CD4-positive, alpha-beta memory T cell (primary cell): ENCODE measurements at regions not wholly inside any gene's neighbourhood (a gene's known extent, or its start where the extent isn't known, plus 50 kb on each side); places are given as distances from the start of the nearest gene placed in this dataset.

Experiments used
- CTCF ChIA-PET: fragments of 350-600 bp; sonication (Branson Sonifier 250); formaldehyde crosslinking; loops from one replicate; lab custom pipeline; 2021; ENCODE audit warnings: inconsistent platforms; ENCODE audit not compliant: partially characterized antibody; lab: Charles Lee
- POLR2A ChIA-PET: fragments of 350-600 bp; sonication (Branson Sonifier 250); formaldehyde crosslinking; loops from one replicate; lab custom pipeline; 2021; ENCODE audit not compliant: partially characterized antibody; lab: Charles Lee
- DNase-seq, 5 donors: peaks; one replicate each; pipeline versions ENCODE4 v3.0.0 to v3.0.0-alpha.2; 2020 to 2022; ENCODE audit warnings: mixed read lengths in 1 of 5
- H3K27ac ChIP-seq: one replicate; pipeline ENCODE4 v1.7.0; 2013; ENCODE audit warnings: low read depth, low read length
- H3K27me3 ChIP-seq: 2 replicates; pipeline ENCODE4 v1.7.0; 2013; ENCODE audit warnings: mild to moderate bottlenecking, low read length, moderate library complexity; ENCODE audit not compliant: insufficient read depth
- H3K36me3 ChIP-seq: 2 replicates; pipeline ENCODE4 v1.7.0; 2013; ENCODE audit warnings: mild to moderate bottlenecking, low read length, moderate library complexity; ENCODE audit not compliant: insufficient read depth
- H3K4me1 ChIP-seq: 2 replicates; pipeline ENCODE4 v1.7.0; 2013; ENCODE audit warnings: mild to moderate bottlenecking, low read length, moderate library complexity; ENCODE audit not compliant: insufficient read depth
- H3K4me3 ChIP-seq, 2 donors: one replicate each; pipeline ENCODE4 v1.7.0; 2013; ENCODE audit warnings: low read length in 2 of 2, mild to moderate bottlenecking in 1 of 2
- H3K9me3 ChIP-seq, 2 donors: one replicate each; pipeline ENCODE4 v1.7.0; 2013; ENCODE audit warnings: low read length in 2 of 2, control low read depth in 1 of 2; ENCODE audit not compliant: control insufficient read depth in 1 of 2
- H3K27ac Mint-ChIP-seq, 7 donors: one replicate each; pipeline ENCODE4 v1.8.0; 2020 to 2021; ENCODE audit warnings: mixed read lengths in 7 of 7, mild to moderate bottlenecking in 6 of 7, inconsistent platforms in 3 of 7, moderate library complexity in 3 of 7
- H3K27me3 Mint-ChIP-seq, 2 donors: one replicate each; pipeline ENCODE4 v1.8.0; 2020 to 2021; ENCODE audit warnings: mixed read lengths in 2 of 2
- H3K36me3 Mint-ChIP-seq, 2 donors: one replicate each; pipeline ENCODE4 v1.8.0; 2020 to 2021; ENCODE audit warnings: mixed read lengths in 2 of 2, inconsistent platforms in 1 of 2, mild to moderate bottlenecking in 1 of 2
- H3K4me1 Mint-ChIP-seq, 4 donors: one replicate each; pipeline ENCODE4 v1.8.0; 2020 to 2021; ENCODE audit warnings: mixed read lengths in 4 of 4, mild to moderate bottlenecking in 1 of 4
- H3K4me3 Mint-ChIP-seq, 8 donors: one replicate each; pipeline ENCODE4 v1.8.0; 2020 to 2021; ENCODE audit warnings: mixed read lengths in 8 of 8, mild to moderate bottlenecking in 7 of 8, moderate library complexity in 6 of 8, inconsistent platforms in 3 of 8
- H3K9me3 Mint-ChIP-seq, 8 donors: one replicate each; pipeline ENCODE4 v1.8.0; 2020 to 2021; ENCODE audit warnings: mixed read lengths in 8 of 8, mild to moderate bottlenecking in 5 of 8, inconsistent platforms in 3 of 8, moderate library complexity in 1 of 8
- intact Hi-C: fragments of 100-400 bp; cut with micrococcal nuclease; formaldehyde crosslinking; loops from one replicate; pipeline ENCODE4 v1.15.1; 2023

DNA sequence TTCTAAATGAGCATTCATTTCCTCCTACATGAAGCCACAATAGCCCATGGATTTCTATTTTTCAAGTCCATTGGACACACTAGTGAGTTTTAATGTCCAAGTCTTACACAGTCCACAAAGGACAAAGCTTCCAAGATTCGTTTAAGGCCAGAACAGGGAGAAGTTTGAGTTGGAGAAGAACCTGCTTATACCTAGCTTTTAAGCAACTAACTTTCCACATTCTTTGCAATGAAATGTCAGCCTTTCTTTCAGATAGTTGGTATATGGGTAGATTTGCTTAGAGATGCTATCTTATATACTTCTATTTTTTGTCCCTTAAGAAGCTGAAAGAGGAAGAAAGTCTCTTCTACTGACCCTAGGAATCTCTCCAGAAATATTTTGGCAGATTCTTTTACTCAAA is 66.1 kb upstream of the NPAS2 start:
- DNase-seq = no peak
- no peak overlapping the region for H3K27ac ChIP-seq
- no peaks in the 10 kb centered on the region for H3K27me3 ChIP-seq
- no peaks in the 10 kb centered on the region for H3K36me3 ChIP-seq
- CTCF ChIA-PET = no interaction called here
- POLR2A ChIA-PET = no interaction called here
- H3K4me3 Mint-ChIP-seq = no peak overlapping the region
- H3K4me3 ChIP-seq = no peak overlapping the region
- H3K27ac Mint-ChIP-seq = no peak overlapping the region
- H3K4me1 Mint-ChIP-seq = no peaks in the 10 kb centered on the region
- intact Hi-C loops = no loop called here
- H3K27me3 Mint-ChIP-seq = peaks cover 7 to 15% of the 10 kb centered on the region in 2 donors
- H3K9me3 Mint-ChIP-seq = peaks cover 0 to 7% (median 0%) of the 10 kb centered on the region in 8 donors
- H3K9me3 ChIP-seq = no peaks in the 10 kb centered on the region
- no peaks in the 10 kb centered on the region for H3K36me3 Mint-ChIP-seq
- H3K4me1 ChIP-seq = no peaks in the 10 kb centered on the region

DNA sequence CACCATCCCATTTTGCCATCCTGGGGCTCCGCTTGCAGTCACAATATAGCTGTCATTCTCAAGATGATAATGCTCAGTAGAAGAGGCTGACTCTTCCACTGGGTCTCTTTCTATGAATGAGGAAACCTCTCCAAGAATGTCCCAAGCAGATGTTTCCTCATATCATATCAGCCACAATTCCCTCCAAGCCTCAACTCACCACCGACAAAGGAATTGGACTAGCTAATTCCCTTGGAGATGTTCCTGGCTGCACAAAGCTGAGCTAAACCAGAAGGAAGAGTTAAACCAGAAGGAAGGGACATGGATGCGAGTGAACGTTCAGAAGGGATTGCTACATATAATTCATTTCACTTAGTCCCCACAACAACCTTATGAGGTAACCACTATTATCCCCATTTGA is 65.0 kb upstream of the NPAS2 start:
- Mint-ChIP-seq H3K4me1 (no peaks in the 10 kb centered on the region), H3K4me3 (no peak overlapping the region), H3K36me3 (no peaks in the 10 kb centered on the region), H3K27ac (no peak overlapping the region), H3K9me3 (peaks cover 0 to 7% (median 0%) of the 10 kb centered on the region in 8 donors), H3K27me3 (peaks cover 7 to 17% of the 10 kb centered on the region in 2 donors)
- Histone ChIP-seq H3K4me1 (no peaks in the 10 kb centered on the region), H3K27me3 (no peaks in the 10 kb centered on the region), H3K4me3 (no peak overlapping the region), H3K36me3 (no peaks in the 10 kb centered on the region), H3K27ac (no peak overlapping the region), H3K9me3 (no peaks in the 10 kb centered on the region)
- DNase-seq = no peak
- intact Hi-C loops = no loop called here
- ChIA-PET POLR2A (no interaction called here), CTCF (no interaction called here)

DNA sequence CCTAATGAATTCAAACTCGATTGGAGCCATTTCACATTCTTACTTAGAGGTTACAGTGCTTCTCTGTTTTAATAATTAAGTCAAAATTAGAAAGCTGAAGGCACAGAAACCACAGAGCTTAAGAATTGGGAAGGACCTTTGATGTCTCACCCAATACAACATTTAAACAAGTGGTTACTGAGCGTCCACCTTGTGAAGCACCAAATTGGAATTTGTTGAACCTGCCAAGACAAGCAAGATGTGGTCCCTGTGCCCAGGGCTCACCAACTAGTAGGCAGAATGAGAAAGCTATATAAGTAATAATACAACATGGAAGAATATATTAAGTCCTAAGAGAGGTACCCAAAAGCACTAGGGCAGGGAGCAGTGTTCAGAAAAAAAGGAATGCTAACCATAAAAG is 64.5 kb upstream of the NPAS2 start:
- Mint-ChIP-seq H3K36me3 (no peaks in the 10 kb centered on the region), H3K9me3 (peaks cover 0 to 7% (median 0%) of the 10 kb centered on the region in 8 donors), H3K27me3 (peaks cover 7 to 17% of the 10 kb centered on the region in 2 donors), H3K27ac (no peak overlapping the region), H3K4me3 (no peak overlapping the region), H3K4me1 (no peaks in the 10 kb centered on the region)
- no peaks in the 10 kb centered on the region for H3K9me3 ChIP-seq
- CTCF ChIA-PET = no interaction called here
- no peak overlapping the region for H3K4me3 ChIP-seq
- no peaks in the 10 kb centered on the region for H3K36me3 ChIP-seq
- no peak for DNase-seq
- intact Hi-C loops = no loop called here
- no peaks in the 10 kb centered on the region for H3K27me3 ChIP-seq
- no peak overlapping the region for H3K27ac ChIP-seq
- no peaks in the 10 kb centered on the region for H3K4me1 ChIP-seq
- POLR2A ChIA-PET = no interaction called here

DNA sequence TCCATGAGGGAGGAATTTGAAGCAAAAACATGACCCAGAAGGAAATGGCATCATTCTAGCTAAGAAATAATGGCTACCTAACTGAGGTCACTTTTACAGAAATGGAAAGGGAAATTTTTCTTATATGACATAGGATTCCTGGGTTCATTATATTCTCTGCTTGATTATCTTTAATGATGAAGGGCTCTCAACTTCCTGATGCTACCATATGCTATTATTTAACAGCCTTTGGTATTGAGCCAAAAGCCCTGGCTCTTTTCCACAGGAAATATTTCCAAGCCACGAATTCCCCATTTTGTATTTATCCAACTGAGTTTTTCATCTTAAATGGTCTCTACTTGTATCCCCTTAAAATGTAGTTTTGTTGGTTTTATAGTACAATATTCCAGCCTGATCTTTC is 63.2 kb upstream of the NPAS2 start:
- no peak overlapping the region for H3K4me3 ChIP-seq
- no peaks in the 10 kb centered on the region for H3K4me1 ChIP-seq
- no peak overlapping the region for H3K27ac ChIP-seq
- no peaks in the 10 kb centered on the region for H3K27me3 ChIP-seq
- no peaks in the 10 kb centered on the region for H3K4me1 Mint-ChIP-seq
- DNase-seq = no peak
- no peaks in the 10 kb centered on the region for H3K9me3 ChIP-seq
- no peak overlapping the region for H3K4me3 Mint-ChIP-seq
- no peak overlapping the region for H3K27ac Mint-ChIP-seq
- intact Hi-C loops = no loop called here
- POLR2A ChIA-PET = no interaction called here
- H3K9me3 Mint-ChIP-seq = peaks cover 0 to 7% (median 0%) of the 10 kb centered on the region in 8 donors
- no peaks in the 10 kb centered on the region for H3K36me3 ChIP-seq
- H3K36me3 Mint-ChIP-seq = no peaks in the 10 kb centered on the region
- H3K27me3 Mint-ChIP-seq = peaks cover 5 to 15% of the 10 kb centered on the region in 2 donors
- CTCF ChIA-PET = interaction anchor here (1.4 kb wide), 1 partner anchor 11 kb away, joined by 4 read pairs; no protein-coding TSS in a partner anchor

DNA sequence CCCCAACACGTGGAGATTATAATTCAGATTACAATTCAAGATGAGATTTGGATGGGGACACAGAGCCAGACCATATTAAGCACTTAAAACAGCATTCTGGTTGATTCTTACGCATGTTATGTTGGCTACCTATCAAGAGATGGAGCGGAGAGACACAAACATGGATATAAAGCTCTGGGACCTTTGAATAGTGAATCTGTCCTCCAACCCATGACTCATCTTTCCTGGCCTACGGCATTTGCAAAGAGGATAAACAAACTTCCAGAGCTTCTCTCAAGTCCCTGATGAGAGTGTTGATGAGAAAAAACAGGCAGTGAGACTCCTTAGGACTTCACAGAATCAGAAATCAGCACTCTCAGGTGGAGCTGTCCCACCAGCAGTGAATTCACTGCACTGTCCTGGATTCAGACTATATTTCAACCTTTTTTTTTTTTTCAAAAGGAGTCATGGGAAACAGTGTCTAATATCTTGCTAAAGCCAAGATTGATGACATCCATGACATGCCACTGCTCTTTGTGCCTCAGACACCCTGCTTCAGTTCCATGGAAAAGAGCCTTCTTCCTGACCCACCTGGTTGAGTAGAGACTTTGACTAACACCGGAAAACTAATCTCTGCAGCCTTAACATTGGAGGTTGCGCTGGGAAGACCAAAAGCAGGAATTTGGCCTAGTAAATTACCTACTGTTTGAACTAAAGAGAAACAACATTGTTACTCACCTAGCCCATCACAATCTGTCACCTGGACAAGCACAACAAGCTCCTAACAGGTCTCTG is 62.1 kb upstream of the NPAS2 start:
- Mint-ChIP-seq H3K4me1 (no peaks in the 10 kb centered on the region), H3K36me3 (no peaks in the 10 kb centered on the region), H3K27me3 (peaks cover 5 to 14% of the 10 kb centered on the region in 2 donors), H3K27ac (no peak overlapping the region), H3K9me3 (peaks cover 0 to 7% (median 0%) of the 10 kb centered on the region in 8 donors), H3K4me3 (no peak overlapping the region)
- Histone ChIP-seq H3K4me3 (no peak overlapping the region), H3K27me3 (no peaks in the 10 kb centered on the region), H3K4me1 (no peaks in the 10 kb centered on the region), H3K9me3 (no peaks in the 10 kb centered on the region), H3K27ac (no peak overlapping the region), H3K36me3 (no peaks in the 10 kb centered on the region)
- CTCF ChIA-PET = interaction anchor here (0.9 to 1.8 kb wide), 3 partner anchors 10 to 148 kb away, joined by 3 to 4 read pairs (median 4); no protein-coding TSS in a partner anchor
- POLR2A ChIA-PET = no interaction called here
- DNase-seq = no peak
- intact Hi-C loops = no loop called here

DNA sequence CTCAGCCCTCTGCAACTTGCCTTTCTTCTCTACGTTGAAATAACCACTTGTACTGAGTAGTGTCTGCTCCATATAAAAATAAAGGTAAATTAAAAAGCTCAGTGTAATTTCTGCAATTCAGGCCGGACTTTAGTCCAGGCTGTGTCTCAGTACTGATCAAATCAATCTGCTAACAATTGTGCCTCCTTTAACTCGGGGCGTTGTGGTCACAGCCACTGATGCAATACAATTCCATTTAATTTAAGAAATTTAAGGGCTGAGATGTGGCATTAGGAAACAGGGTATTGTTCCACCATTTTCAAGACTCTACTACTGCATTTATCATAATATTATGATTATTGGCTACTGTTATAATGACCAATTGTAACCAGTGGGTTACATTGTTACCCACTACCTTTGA is 60.0 kb upstream of the NPAS2 start:
- H3K27me3 ChIP-seq = no peaks in the 10 kb centered on the region
- H3K36me3 ChIP-seq = no peaks in the 10 kb centered on the region
- H3K4me1 ChIP-seq = no peaks in the 10 kb centered on the region
- no peaks in the 10 kb centered on the region for H3K9me3 ChIP-seq
- no peak for DNase-seq
- CTCF ChIA-PET = interaction anchor here (0.9 to 1.8 kb wide), 2 partner anchors 8 to 10 kb away, joined by 3 to 4 read pairs; no protein-coding TSS in a partner anchor
- Mint-ChIP-seq H3K9me3 (peaks cover 0 to 8% (median 0%) of the 10 kb centered on the region in 8 donors), H3K4me3 (no peak overlapping the region), H3K27ac (no peak overlapping the region), H3K36me3 (no peaks in the 10 kb centered on the region), H3K27me3 (peaks cover 4 to 17% of the 10 kb centered on the region in 2 donors), H3K4me1 (no peaks in the 10 kb centered on the region)
- no peak overlapping the region for H3K27ac ChIP-seq
- intact Hi-C loops = no loop called here
- POLR2A ChIA-PET = no interaction called here
- H3K4me3 ChIP-seq = no peak overlapping the region

DNA sequence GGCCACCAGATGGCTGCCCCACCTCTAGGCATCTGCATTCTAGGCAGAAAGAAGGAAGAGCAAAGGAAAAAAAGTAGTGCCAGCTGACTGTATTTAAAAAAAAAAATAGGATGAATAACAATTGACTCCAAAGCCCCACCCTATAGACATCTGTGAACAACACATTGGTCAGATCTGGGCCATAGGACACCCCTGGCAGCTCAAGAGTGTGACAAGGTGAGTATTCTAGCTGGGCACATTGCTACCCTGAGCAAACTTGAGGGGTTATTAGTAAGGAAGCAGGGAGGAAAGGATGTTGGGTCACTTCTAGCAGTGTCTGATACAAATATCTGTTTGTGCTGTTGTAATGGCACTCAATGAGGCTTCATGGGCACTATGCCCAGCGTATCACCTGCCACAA is 58.6 kb upstream of the NPAS2 start:
- POLR2A ChIA-PET = no interaction called here
- intact Hi-C loops = no loop called here
- Mint-ChIP-seq H3K27ac (no peak overlapping the region), H3K4me3 (no peak overlapping the region), H3K4me1 (no peaks in the 10 kb centered on the region), H3K27me3 (peaks cover 8 to 22% of the 10 kb centered on the region in 2 donors), H3K36me3 (no peaks in the 10 kb centered on the region), H3K9me3 (peaks cover 0 to 8% (median 1%) of the 10 kb centered on the region in 8 donors)
- H3K4me3 ChIP-seq = no peak overlapping the region
- CTCF ChIA-PET = no interaction called here
- no peaks in the 10 kb centered on the region for H3K9me3 ChIP-seq
- H3K27me3 ChIP-seq = no peaks in the 10 kb centered on the region
- no peaks in the 10 kb centered on the region for H3K4me1 ChIP-seq
- H3K27ac ChIP-seq = no peak overlapping the region
- no peak for DNase-seq
- no peaks in the 10 kb centered on the region for H3K36me3 ChIP-seq
